ENCODE measurements at regions not wholly inside any gene's neighbourhood (a gene's known extent, or its start where the extent isn't known, plus 50 kb on each side); places are given as distances from the start of the nearest gene placed in this dataset.

DNA sequence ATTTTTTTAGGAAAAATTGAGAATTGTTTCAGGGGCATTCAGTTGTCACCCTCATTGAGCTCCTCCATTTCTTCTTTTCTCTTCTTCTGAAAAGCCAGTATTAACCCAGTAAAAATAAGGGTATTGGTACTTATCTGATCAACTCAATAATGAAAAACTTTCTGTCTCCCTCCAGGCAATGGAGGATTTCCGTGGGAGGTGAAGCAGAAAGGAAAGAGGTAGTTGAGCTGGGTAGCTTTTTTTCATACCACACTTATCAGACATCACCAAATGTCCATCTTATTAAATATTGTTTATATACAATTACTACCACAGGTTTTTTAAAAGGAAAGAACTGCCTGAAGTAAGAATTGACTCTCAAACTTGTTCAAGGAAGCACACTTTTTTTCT, 731.1 kb upstream of the ZNF608 start:
- DNase-seq (ENCODE audit: low spot score) (no peak), ATAC-seq (no peak), FAIRE-seq (no peak)
- in situ Hi-C loops (cut with HindIII; ENCODE audit: extremely low pct_ligation_motif_present, low pct_unique_long_range_greater_than_20kb) (no loop called here), intact Hi-C loops (cut with micrococcal nuclease; ENCODE audit: unreplicated experiment) (no loop called here)
- Histone ChIP-seq H3K27me3 (ENCODE audit: control insufficient read depth in 1 of 2, insufficient read depth in 2 of 2, low read length in 2 of 2) (no peaks in the 10 kb centered on the region), H3K36me3 (replicated peaks in 1 of 2; ENCODE audit: control insufficient read depth in 1 of 2, insufficient read depth in 2 of 2, low read length in 2 of 2) (no peaks in the 10 kb centered on the region), H3K9me3 (ENCODE audit: low read length) (no peaks in the 10 kb centered on the region; the same call in none of the 2 replicates), H4K20me1 (ENCODE audit: insufficient read depth, low read length) (no peaks in the 10 kb centered on the region), H3K9ac (ENCODE audit: insufficient read depth, low read depth, low read length) (no peak overlapping the region), H2AFZ (ENCODE audit: low read length) (no peak overlapping the region), H3K79me2 (ENCODE audit: insufficient read depth, low read length) (no peaks in the 10 kb centered on the region), H3K4me1 (ENCODE audit: insufficient read depth, low read length) (no peaks in the 10 kb centered on the region), H3K27ac (ENCODE audit: extremely low read length, insufficient read depth, low read length) (no peak overlapping the region), H3K4me2 (ENCODE audit: low read depth, low read length) (no peak overlapping the region), H3K4me3 (replicated peaks in 1 of 3; ENCODE audit: insufficient read depth in 1 of 3, low read depth in 2 of 3, low read length in 3 of 3) (no peak overlapping the region)
- no peak for TF ChIP-seq ZNF737 (CRISPR knock-in tag; IDR thresholded peaks at IDR 0.05; ENCODE audit: borderline replicate concordance)
- TF ChIP-seq ZNF225 (CRISPR knock-in tag; IDR thresholded peaks at IDR 0.05), result no peak
- TF ChIP-seq ZNF136 (CRISPR knock-in tag; IDR thresholded peaks at IDR 0.05; ENCODE audit: low read depth), result no peak
- no peak for TF ChIP-seq ZFYVE20 (CRISPR knock-in tag; IDR thresholded peaks at IDR 0.05; ENCODE audit: borderline replicate concordance, low read depth)
- TF ChIP-seq NR2C2 (CRISPR knock-in tag; IDR thresholded peaks at IDR 0.05; ENCODE audit: borderline replicate concordance), result no peak
- TF ChIP-seq ZNF792 (CRISPR knock-in tag; IDR thresholded peaks at IDR 0.05), result no peak
- no peak for TF ChIP-seq ZMYM4 (CRISPR knock-in tag; IDR thresholded peaks at IDR 0.05)
- WGBS (ENCODE audit: low lambda C conversion rate), result 7% methylated on average over 1 of the region's 1 CpG
- ChIA-PET CTCF (ENCODE audit: low intra/inter-chr PET ratio, low total read pairs) (no interaction called here), POLR2A (no interaction called here)
- no TSS peak for BruUV-seq (replicated peaks)

DNA sequence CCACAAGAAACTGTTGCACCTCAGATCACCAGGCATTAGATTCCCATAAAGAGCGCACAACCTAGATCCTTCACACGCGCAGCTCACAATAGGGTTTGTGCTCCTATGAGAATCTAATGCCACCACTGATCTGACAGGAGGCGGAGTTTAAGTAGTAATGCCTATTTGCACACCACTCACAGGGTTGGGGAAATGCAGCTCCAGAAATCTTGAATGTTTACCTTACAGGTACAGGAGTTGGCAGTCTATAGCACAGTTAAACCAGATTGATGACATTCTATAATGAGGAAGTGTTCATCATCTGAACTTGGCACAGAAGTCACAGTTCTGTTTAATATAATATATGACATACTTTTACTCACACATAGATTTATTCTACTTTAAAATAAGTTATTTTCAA, 732.2 kb upstream of the ZNF608 start:
- intact Hi-C loops (cut with micrococcal nuclease; ENCODE audit: unreplicated experiment) (no loop called here), in situ Hi-C loops (cut with HindIII; ENCODE audit: extremely low pct_ligation_motif_present, low pct_unique_long_range_greater_than_20kb) (no loop called here)
- Histone ChIP-seq H2AFZ (ENCODE audit: low read length) (no peak overlapping the region), H3K79me2 (ENCODE audit: insufficient read depth, low read length) (no peaks in the 10 kb centered on the region), H3K9me3 (ENCODE audit: low read length) (no peaks in the 10 kb centered on the region; the same call in none of the 2 replicates), H4K20me1 (ENCODE audit: insufficient read depth, low read length) (no peaks in the 10 kb centered on the region), H3K27ac (ENCODE audit: extremely low read length, insufficient read depth, low read length) (no peak overlapping the region), H3K4me2 (ENCODE audit: low read depth, low read length) (no peak overlapping the region), H3K27me3 (ENCODE audit: control insufficient read depth in 1 of 2, insufficient read depth in 2 of 2, low read length in 2 of 2) (no peaks in the 10 kb centered on the region), H3K9ac (ENCODE audit: insufficient read depth, low read depth, low read length) (no peak overlapping the region), H3K36me3 (replicated peaks in 1 of 2; ENCODE audit: control insufficient read depth in 1 of 2, insufficient read depth in 2 of 2, low read length in 2 of 2) (no peaks in the 10 kb centered on the region), H3K4me3 (replicated peaks in 1 of 3; ENCODE audit: insufficient read depth in 1 of 3, low read depth in 2 of 3, low read length in 3 of 3) (no peak overlapping the region), H3K4me1 (ENCODE audit: insufficient read depth, low read length) (no peaks in the 10 kb centered on the region)
- no peak for DNase-seq (ENCODE audit: low spot score)
- 88% methylated on average over 4 of the region's 4 CpGs for WGBS (ENCODE audit: low lambda C conversion rate)
- FAIRE-seq, result no peak
- no TSS peak for BruUV-seq (replicated peaks)
- ChIA-PET CTCF (ENCODE audit: low intra/inter-chr PET ratio, low total read pairs) (no interaction called here), POLR2A (no interaction called here)
- ATAC-seq, result no peak
- TF ChIP-seq SMC3 (IDR thresholded peaks at IDR 0.05; ENCODE audit: low read length) (no peak), DR1 (CRISPR knock-in tag; IDR thresholded peaks at IDR 0.05) (no peak)
- TF ChIP-seq, protein P1, sequence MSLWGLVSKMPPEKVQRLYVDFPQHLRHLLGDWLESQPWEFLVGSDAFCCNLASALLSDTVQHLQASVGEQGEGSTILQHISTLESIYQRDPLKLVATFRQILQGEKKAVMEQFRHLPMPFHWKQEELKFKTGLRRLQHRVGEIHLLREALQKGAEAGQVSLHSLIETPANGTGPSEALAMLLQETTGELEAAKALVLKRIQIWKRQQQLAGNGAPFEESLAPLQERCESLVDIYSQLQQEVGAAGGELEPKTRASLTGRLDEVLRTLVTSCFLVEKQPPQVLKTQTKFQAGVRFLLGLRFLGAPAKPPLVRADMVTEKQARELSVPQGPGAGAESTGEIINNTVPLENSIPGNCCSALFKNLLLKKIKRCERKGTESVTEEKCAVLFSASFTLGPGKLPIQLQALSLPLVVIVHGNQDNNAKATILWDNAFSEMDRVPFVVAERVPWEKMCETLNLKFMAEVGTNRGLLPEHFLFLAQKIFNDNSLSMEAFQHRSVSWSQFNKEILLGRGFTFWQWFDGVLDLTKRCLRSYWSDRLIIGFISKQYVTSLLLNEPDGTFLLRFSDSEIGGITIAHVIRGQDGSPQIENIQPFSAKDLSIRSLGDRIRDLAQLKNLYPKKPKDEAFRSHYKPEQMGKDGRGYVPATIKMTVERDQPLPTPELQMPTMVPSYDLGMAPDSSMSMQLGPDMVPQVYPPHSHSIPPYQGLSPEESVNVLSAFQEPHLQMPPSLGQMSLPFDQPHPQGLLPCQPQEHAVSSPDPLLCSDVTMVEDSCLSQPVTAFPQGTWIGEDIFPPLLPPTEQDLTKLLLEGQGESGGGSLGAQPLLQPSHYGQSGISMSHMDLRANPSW (CRISPR knock-in tag; IDR thresholded peaks at IDR 0.05; ENCODE audit: borderline replicate concordance), result no peak

All from HepG2 (cell line).